ENCODE measurements at regions not wholly inside any gene's neighbourhood (a gene's known extent, or its start where the extent isn't known, plus 50 kb on each side); places are given as distances from the start of the nearest gene placed in this dataset.

- no peak for ATAC-seq
- CTCF ChIA-PET: interaction anchor here (0.6 kb wide), 1 partner anchor 637 kb away, joined by 3 read pairs; no protein-coding TSS in a partner anchor
- no peak for DNase-seq
- Histone ChIP-seq H3K27me3 (ENCODE audit: control insufficient read depth in 2 of 2, insufficient read depth in 2 of 2, low read length in 2 of 2) (no peaks in the 10 kb centered on the region), H3K27ac (ENCODE audit: low read depth, low read length) (no peak overlapping the region), H3K9me3 (ENCODE audit: control insufficient read depth in 2 of 3, low read length in 3 of 3) (no peaks in the 10 kb centered on the region), H3K4me3 (ENCODE audit: low read length) (no peak overlapping the region), H3K36me3 (ENCODE audit: control insufficient read depth in 2 of 3, insufficient read depth in 3 of 3, low read length in 3 of 3) (no peaks in the 10 kb centered on the region), H3K4me1 (ENCODE audit: control insufficient read depth in 2 of 2, insufficient read depth in 2 of 2, low read length in 2 of 2) (no peaks in the 10 kb centered on the region)
- Mint-ChIP-seq H3K9me3 (no peaks in the 10 kb centered on the region), H3K36me3 (no peaks in the 10 kb centered on the region), H3K27me3 (peaks cover 16 to 48% (median 30%) of the 10 kb centered on the region in 5 donors), H3K4me3 (no peak overlapping the region), H3K4me1 (no peaks in the 10 kb centered on the region), H3K27ac (no peak overlapping the region)
- intact Hi-C loops (cut with micrococcal nuclease): no loop called here
- POLR2A ChIA-PET: no interaction called here
These were observed 370.6 kb downstream of the SIPA1L2 start for GRCh38 chr1:232259333-232259732.

GRCh38 chr1:232252546-232253118, 377.3 kb downstream of the SIPA1L2 start:
- no peak overlapping the region for H3K4me3 ChIP-seq (ENCODE audit: low read length)
- ATAC-seq (no peak), DNase-seq (no peak)
- peaks cover 0 to 5% (median 4%) of the 10 kb centered on the region in 7 donors for H3K4me1 Mint-ChIP-seq
- peaks cover 35 to 55% (median 49%) of the 10 kb centered on the region in 5 donors for H3K27me3 Mint-ChIP-seq
- H3K36me3 ChIP-seq (ENCODE audit: control insufficient read depth in 2 of 3, insufficient read depth in 3 of 3, low read length in 3 of 3): no peaks in the 10 kb centered on the region
- no peak overlapping the region for H3K27ac Mint-ChIP-seq
- ChIA-PET POLR2A (no interaction called here), CTCF (no interaction called here)
- no peaks in the 10 kb centered on the region for H3K27me3 ChIP-seq (ENCODE audit: control insufficient read depth in 2 of 2, insufficient read depth in 2 of 2, low read length in 2 of 2)
- no peak overlapping the region for H3K27ac ChIP-seq (ENCODE audit: low read depth, low read length)
- H3K36me3 Mint-ChIP-seq: no peaks in the 10 kb centered on the region
- no peak overlapping the region for H3K4me3 Mint-ChIP-seq
- H3K9me3 Mint-ChIP-seq: peaks cover 0 to 2% (median 0%) of the 10 kb centered on the region in 11 donors
- H3K4me1 ChIP-seq (ENCODE audit: control insufficient read depth in 2 of 2, insufficient read depth in 2 of 2, low read length in 2 of 2): no peaks in the 10 kb centered on the region
- no peaks in the 10 kb centered on the region for H3K9me3 ChIP-seq (ENCODE audit: control insufficient read depth in 2 of 3, low read length in 3 of 3)
- intact Hi-C loops (cut with micrococcal nuclease): no loop called here

GRCh38 chr1:232250838-232251237, 379.1 kb downstream of the SIPA1L2 start:
- POLR2A ChIA-PET: no interaction called here

GRCh38 chr1:232249861-232250777, 379.8 kb downstream of the SIPA1L2 start:
- H3K36me3 Mint-ChIP-seq: no peaks in the 10 kb centered on the region
- no peak overlapping the region for H3K27ac ChIP-seq (ENCODE audit: low read depth, low read length)
- no peaks in the 10 kb centered on the region for H3K4me1 ChIP-seq (ENCODE audit: control insufficient read depth in 2 of 2, insufficient read depth in 2 of 2, low read length in 2 of 2)
- POLR2A ChIA-PET: no interaction called here
- H3K4me1 Mint-ChIP-seq: peaks cover 0 to 5% (median 4%) of the 10 kb centered on the region in 7 donors
- peak overlapping the region in 1 of 10 donors; percentile 27 for H3K4me3 Mint-ChIP-seq
- H3K27me3 Mint-ChIP-seq: peaks cover 50 to 74% (median 59%) of the 10 kb centered on the region in 5 donors
- H3K36me3 ChIP-seq (ENCODE audit: control insufficient read depth in 2 of 3, insufficient read depth in 3 of 3, low read length in 3 of 3): no peaks in the 10 kb centered on the region
- H3K9me3 ChIP-seq (ENCODE audit: control insufficient read depth in 2 of 3, low read length in 3 of 3): no peaks in the 10 kb centered on the region
- H3K4me3 ChIP-seq (ENCODE audit: low read length): no peak overlapping the region
- CTCF ChIA-PET: no interaction called here
- no peaks in the 10 kb centered on the region for H3K27me3 ChIP-seq (ENCODE audit: control insufficient read depth in 2 of 2, insufficient read depth in 2 of 2, low read length in 2 of 2)
- intact Hi-C loops (cut with micrococcal nuclease): no loop called here
- H3K9me3 Mint-ChIP-seq: peaks cover 0 to 2% (median 0%) of the 10 kb centered on the region in 11 donors
- H3K27ac Mint-ChIP-seq: no peak overlapping the region
- DNase-seq (no peak), ATAC-seq (no peak)

More at GRCh38 chr1:232250838-232251237, 379.1 kb downstream of the SIPA1L2 start:
- ATAC-seq (no peak), DNase-seq (no peak)
- Mint-ChIP-seq H3K4me1 (peaks cover 0 to 5% (median 4%) of the 10 kb centered on the region in 7 donors), H3K36me3 (no peaks in the 10 kb centered on the region), H3K4me3 (no peak overlapping the region), H3K27me3 (peaks cover 48 to 72% (median 56%) of the 10 kb centered on the region in 5 donors), H3K27ac (no peak overlapping the region), H3K9me3 (peaks cover 0 to 2% (median 0%) of the 10 kb centered on the region in 11 donors)
- Histone ChIP-seq H3K27ac (ENCODE audit: low read depth, low read length) (no peak overlapping the region), H3K27me3 (ENCODE audit: control insufficient read depth in 2 of 2, insufficient read depth in 2 of 2, low read length in 2 of 2) (no peaks in the 10 kb centered on the region), H3K36me3 (ENCODE audit: control insufficient read depth in 2 of 3, insufficient read depth in 3 of 3, low read length in 3 of 3) (no peaks in the 10 kb centered on the region), H3K4me3 (ENCODE audit: low read length) (no peak overlapping the region), H3K9me3 (ENCODE audit: control insufficient read depth in 2 of 3, low read length in 3 of 3) (no peaks in the 10 kb centered on the region), H3K4me1 (ENCODE audit: control insufficient read depth in 2 of 2, insufficient read depth in 2 of 2, low read length in 2 of 2) (no peaks in the 10 kb centered on the region)
- intact Hi-C loops (cut with micrococcal nuclease): no loop called here
- CTCF ChIA-PET: no interaction called here

- Histone ChIP-seq H3K4me1 (ENCODE audit: control insufficient read depth in 2 of 2, insufficient read depth in 2 of 2, low read length in 2 of 2) (no peaks in the 10 kb centered on the region), H3K36me3 (ENCODE audit: control insufficient read depth in 2 of 3, insufficient read depth in 3 of 3, low read length in 3 of 3) (no peaks in the 10 kb centered on the region), H3K9me3 (ENCODE audit: control insufficient read depth in 2 of 3, low read length in 3 of 3) (no peaks in the 10 kb centered on the region), H3K27ac (ENCODE audit: low read depth, low read length) (no peak overlapping the region), H3K27me3 (ENCODE audit: control insufficient read depth in 2 of 2, insufficient read depth in 2 of 2, low read length in 2 of 2) (no peaks in the 10 kb centered on the region), H3K4me3 (ENCODE audit: low read length) (no peak overlapping the region)
- H3K27me3 Mint-ChIP-seq: peaks cover 46 to 70% (median 61%) of the 10 kb centered on the region in 5 donors
- POLR2A ChIA-PET: no interaction called here
- CTCF ChIA-PET: no interaction called here
- H3K4me3 Mint-ChIP-seq: no peak overlapping the region
- peaks cover 0 to 2% (median 0%) of the 10 kb centered on the region in 11 donors for H3K9me3 Mint-ChIP-seq
- peaks cover 0 to 5% (median 4%) of the 10 kb centered on the region in 7 donors for H3K4me1 Mint-ChIP-seq
- ATAC-seq (no peak), DNase-seq (no peak)
- H3K36me3 Mint-ChIP-seq: no peaks in the 10 kb centered on the region
- intact Hi-C loops (cut with micrococcal nuclease): no loop called here
- no peak overlapping the region for H3K27ac Mint-ChIP-seq
These were observed 380.6 kb downstream of the SIPA1L2 start for GRCh38 chr1:232249339-232249738.

- Histone ChIP-seq H3K4me1 (ENCODE audit: control insufficient read depth in 2 of 2, insufficient read depth in 2 of 2, low read length in 2 of 2) (no peaks in the 10 kb centered on the region), H3K9me3 (ENCODE audit: control insufficient read depth in 2 of 3, low read length in 3 of 3) (no peaks in the 10 kb centered on the region), H3K36me3 (ENCODE audit: control insufficient read depth in 2 of 3, insufficient read depth in 3 of 3, low read length in 3 of 3) (no peaks in the 10 kb centered on the region), H3K27me3 (ENCODE audit: control insufficient read depth in 2 of 2, insufficient read depth in 2 of 2, low read length in 2 of 2) (no peaks in the 10 kb centered on the region), H3K27ac (ENCODE audit: low read depth, low read length) (no peak overlapping the region), H3K4me3 (ENCODE audit: low read length) (no peak overlapping the region)
- intact Hi-C loops (cut with micrococcal nuclease): no loop called here
- peaks cover 36 to 74% (median 61%) of the 10 kb centered on the region in 5 donors for H3K27me3 Mint-ChIP-seq
- ChIA-PET CTCF (no interaction called here), POLR2A (no interaction called here)
- H3K4me1 Mint-ChIP-seq: peaks cover 0 to 5% (median 4%) of the 10 kb centered on the region in 7 donors
- DNase-seq (no peak), ATAC-seq (no peak)
- no peak overlapping the region for H3K4me3 Mint-ChIP-seq
- peaks cover 0 to 2% (median 0%) of the 10 kb centered on the region in 11 donors for H3K9me3 Mint-ChIP-seq
- H3K36me3 Mint-ChIP-seq: no peaks in the 10 kb centered on the region
- H3K27ac Mint-ChIP-seq: no peak overlapping the region
These were observed 381.6 kb downstream of the SIPA1L2 start for GRCh38 chr1:232248276-232248820.

Data from naive thymus-derived CD4-positive, alpha-beta T cell (primary cell).